ENCODE measurements at regions not wholly inside any gene's neighbourhood (a gene's known extent, or its start where the extent isn't known, plus 50 kb on each side); places are given as distances from the start of the nearest gene placed in this dataset.

GRCh38 chr1:22341791-22342605, 109.7 kb upstream of the ZBTB40 start:
- intact Hi-C loops (cut with micrococcal nuclease), result no loop called here
- H3K4me1 Mint-ChIP-seq, result no peaks in the 10 kb centered on the region

GRCh38 chr1:22342734-22343191, 108.9 kb upstream of the ZBTB40 start:
- intact Hi-C loops (cut with micrococcal nuclease), result no loop called here
- Histone ChIP-seq H4K20me1 (ENCODE audit: insufficient read depth, low read length) (no peaks in the 10 kb centered on the region), H3K9me3 (replicated peaks in 1 of 2; ENCODE audit: control insufficient read depth in 1 of 2, insufficient read depth in 1 of 2, low read length in 2 of 2) (no peaks in the 10 kb centered on the region), H2AFZ (ENCODE audit: insufficient read depth, low read depth, low read length, poor library complexity, severe bottlenecking) (no peak overlapping the region), H3K27me3 (ENCODE audit: control insufficient read depth in 2 of 2, insufficient read depth in 2 of 2, low read length in 2 of 2) (peaks cover 0 to 22% of the 10 kb centered on the region in 2 donors), H3K4me2 (replicated peaks; ENCODE audit: extremely low read depth, low read length, poor library complexity, severe bottlenecking) (no peak overlapping the region), H3K79me2 (ENCODE audit: insufficient read depth, low read length) (no peaks in the 10 kb centered on the region), H3K27ac (ENCODE audit: low read depth in 1 of 2, low read length in 2 of 2) (no peak overlapping the region), H3K4me1 (ENCODE audit: control insufficient read depth in 1 of 2, insufficient read depth in 2 of 2, low read length in 2 of 2) (no peaks in the 10 kb centered on the region), H3K4me3 (replicated peaks in 1 of 3; ENCODE audit: low read depth in 2 of 3, low read length in 3 of 3) (no peak overlapping the region), H3K9ac (ENCODE audit: insufficient read depth, low read length, poor library complexity, severe bottlenecking) (no peak overlapping the region), H3K36me3 (replicated peaks in 1 of 2; ENCODE audit: control insufficient read depth in 1 of 2, insufficient read depth in 2 of 2, low read length in 2 of 2) (no peaks in the 10 kb centered on the region)
- no peak overlapping the region for H3K27ac Mint-ChIP-seq
- peaks cover 0 to 2% (median 0%) of the 10 kb centered on the region in 7 donors for H3K9me3 Mint-ChIP-seq
- no peak for TF ChIP-seq CTCF (IDR thresholded peaks at IDR 0.05)
- no peaks in the 10 kb centered on the region for H3K36me3 Mint-ChIP-seq
- H3K4me1 Mint-ChIP-seq, result no peaks in the 10 kb centered on the region
- no peak overlapping the region for H3K4me3 Mint-ChIP-seq
- 61% methylated on average over 8 of the region's 8 CpGs for WGBS (ENCODE audit: insufficient coverage)
- H3K27me3 Mint-ChIP-seq (ENCODE audit: low read depth in 3 of 3), result peaks cover 19 to 38% (median 34%) of the 10 kb centered on the region in 3 donors
- no peak for DNase-seq

More at GRCh38 chr1:22341791-22342605, 109.7 kb upstream of the ZBTB40 start:
- Mint-ChIP-seq H3K36me3 (no peaks in the 10 kb centered on the region), H3K27ac (no peak overlapping the region), H3K4me3 (peak overlapping the region in 1 of 2 donors; percentile 1), H3K9me3 (peaks cover 0 to 2% (median 0%) of the 10 kb centered on the region in 7 donors), H3K27me3 (ENCODE audit: low read depth in 3 of 3) (peaks cover 18 to 35% (median 34%) of the 10 kb centered on the region in 3 donors)
- Histone ChIP-seq H3K9ac (ENCODE audit: insufficient read depth, low read length, poor library complexity, severe bottlenecking) (no peak overlapping the region), H3K4me1 (ENCODE audit: control insufficient read depth in 1 of 2, insufficient read depth in 2 of 2, low read length in 2 of 2) (no peaks in the 10 kb centered on the region), H3K4me3 (replicated peaks in 1 of 3; ENCODE audit: low read depth in 2 of 3, low read length in 3 of 3) (no peak overlapping the region), H2AFZ (ENCODE audit: insufficient read depth, low read depth, low read length, poor library complexity, severe bottlenecking) (no peak overlapping the region), H3K4me2 (replicated peaks; ENCODE audit: extremely low read depth, low read length, poor library complexity, severe bottlenecking) (no peak overlapping the region), H4K20me1 (ENCODE audit: insufficient read depth, low read length) (no peaks in the 10 kb centered on the region), H3K36me3 (replicated peaks in 1 of 2; ENCODE audit: control insufficient read depth in 1 of 2, insufficient read depth in 2 of 2, low read length in 2 of 2) (no peaks in the 10 kb centered on the region), H3K79me2 (ENCODE audit: insufficient read depth, low read length) (no peaks in the 10 kb centered on the region), H3K27me3 (ENCODE audit: control insufficient read depth in 2 of 2, insufficient read depth in 2 of 2, low read length in 2 of 2) (peaks cover 0 to 21% of the 10 kb centered on the region in 2 donors), H3K27ac (ENCODE audit: low read depth in 1 of 2, low read length in 2 of 2) (no peak overlapping the region), H3K9me3 (replicated peaks in 1 of 2; ENCODE audit: control insufficient read depth in 1 of 2, insufficient read depth in 1 of 2, low read length in 2 of 2) (no peaks in the 10 kb centered on the region)
- TF ChIP-seq CTCF (IDR thresholded peaks at IDR 0.05), result no peak
- WGBS (ENCODE audit: insufficient coverage), result 8% methylated on average over 24 of the region's 28 CpGs
- no peak for DNase-seq

Measured in CD14-positive monocyte (primary cell).